ENCODE measurements at regions not wholly inside any gene's neighbourhood (a gene's known extent, or its start where the extent isn't known, plus 50 kb on each side); places are given as distances from the start of the nearest gene placed in this dataset.

DNA sequence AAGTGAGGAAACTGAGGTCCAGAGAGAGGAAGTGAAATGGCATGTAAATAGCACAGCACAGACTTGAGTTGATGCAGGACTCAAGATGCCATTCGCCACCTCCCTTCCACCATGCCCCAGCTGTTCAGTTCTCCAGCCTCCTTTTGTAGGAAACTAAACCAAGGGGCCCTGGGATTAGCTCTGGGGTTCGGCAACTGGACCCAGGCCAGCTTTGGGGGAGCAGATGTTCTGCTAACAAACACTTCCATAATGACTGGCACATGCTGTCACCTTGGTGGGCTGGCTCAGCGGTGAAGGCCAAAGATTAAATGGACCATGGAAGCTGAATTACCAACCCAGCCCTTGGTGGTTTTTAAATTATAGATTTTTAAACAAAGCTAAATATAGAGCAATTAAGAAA, 77.0 kb downstream of the IRX6 start:
- no peak for TF ChIP-seq ETS1 (IDR thresholded peaks at IDR 0.05)
- no peak for TF ChIP-seq CTCF (conservative IDR thresholded peaks at IDR 0.05; ENCODE audit: low read depth in 2 of 2)
- TF ChIP-seq EZH2 (IDR thresholded peaks at IDR 0.05; ENCODE audit: low read depth, unreplicated experiment): no peak
- TF ChIP-seq JUNB (IDR thresholded peaks at IDR 0.05; ENCODE audit: unreplicated experiment): no peak
- no peak for TF ChIP-seq POLR2AphosphoS5 (IDR thresholded peaks at IDR 0.05; ENCODE audit: low read depth)
- no peak for TF ChIP-seq NANOG (IDR thresholded peaks at IDR 0.05; ENCODE audit: borderline replicate concordance)

Data from GM23338 (cell line).